CD14-positive monocyte (primary cell): ENCODE measurements at regions not wholly inside any gene's neighbourhood (a gene's known extent, or its start where the extent isn't known, plus 50 kb on each side); places are given as distances from the start of the nearest gene placed in this dataset.

Source experiments
- DNase-seq, 3 donors: peaks; one replicate each; pipeline ENCODE4 v3.0.0-alpha.2; 2011 to 2022
- H2AFZ ChIP-seq: 2 replicates; pipeline ENCODE4 v1.6.0; 2012; ENCODE audit warnings: mild to moderate bottlenecking, low read depth, low read length, inconsistent platforms; ENCODE audit not compliant: insufficient read depth, poor library complexity, severe bottlenecking
- H3K27ac ChIP-seq, 2 donors: 1 replicate in 1 of 2; 2 replicates in 1 of 2; pipeline ENCODE4 v1.5.1; 2012 to 2013; ENCODE audit warnings: low read length in 2 of 2, control low read depth in 1 of 2, inconsistent platforms in 1 of 2, low read depth in 1 of 2, mild to moderate bottlenecking in 1 of 2
- H3K27me3 ChIP-seq, 2 donors: one replicate each; pipeline versions ENCODE4 v1.6.0 to v1.6.1; 2011 to 2013; ENCODE audit warnings: low read length in 2 of 2; ENCODE audit not compliant: control insufficient read depth in 2 of 2, insufficient read depth in 2 of 2
- H3K36me3 ChIP-seq, 2 donors: replicated peaks in 1 of 2; 1 replicate in 1 of 2; 2 replicates in 1 of 2; pipeline versions ENCODE4 v1.5.1 to v1.6.1; 2012 to 2013; ENCODE audit warnings: low read length in 2 of 2, control low read depth in 1 of 2, inconsistent platforms in 1 of 2, mild to moderate bottlenecking in 1 of 2; ENCODE audit not compliant: insufficient read depth in 2 of 2, control insufficient read depth in 1 of 2
- H3K4me1 ChIP-seq, 2 donors: 1 replicate in 1 of 2; 2 replicates in 1 of 2; pipeline versions ENCODE4 v1.5.1 to v1.6.1; 2012 to 2013; ENCODE audit warnings: low read length in 2 of 2, control low read depth in 1 of 2, inconsistent platforms in 1 of 2, mild to moderate bottlenecking in 1 of 2, moderate library complexity in 1 of 2; ENCODE audit not compliant: insufficient read depth in 2 of 2, control insufficient read depth in 1 of 2
- H3K4me2 ChIP-seq: replicated peaks from 2 replicates; pipeline ENCODE3; 2012; ENCODE audit warnings: low read length, moderate library complexity, mild to moderate bottlenecking; ENCODE audit not compliant: poor library complexity, severe bottlenecking; ENCODE audit errors: extremely low read depth
- H3K4me3 ChIP-seq, 3 experiments: fragments of 200-600 bp in 1 of 3; sonication (generic) in 1 of 3; replicated peaks in 1 of 3; 1 replicate in 2 of 3; 2 replicates in 1 of 3; pipeline ENCODE4 v1.5.1; 2011 to 2013; ENCODE audit warnings: low read length in 3 of 3, mild to moderate bottlenecking in 3 of 3, control low read depth in 2 of 3, low read depth in 2 of 3, inconsistent platforms in 1 of 3, moderate library complexity in 1 of 3
- H3K79me2 ChIP-seq: 2 replicates; pipeline ENCODE4 v1.6.0; 2012; ENCODE audit warnings: mild to moderate bottlenecking, control low read depth, inconsistent platforms, low read length, moderate library complexity; ENCODE audit not compliant: insufficient read depth
- H3K9ac ChIP-seq: 2 replicates; pipeline ENCODE4 v1.6.0; 2017; ENCODE audit warnings: low read length, mild to moderate bottlenecking; ENCODE audit not compliant: insufficient read depth, poor library complexity, severe bottlenecking
- H3K9me3 ChIP-seq, 2 donors: replicated peaks in 1 of 2; 1 replicate in 1 of 2; 2 replicates in 1 of 2; pipeline versions ENCODE4 v1.5.1 to v1.6.1; 2012 to 2013; ENCODE audit warnings: low read length in 2 of 2, control low read depth in 1 of 2; ENCODE audit not compliant: control insufficient read depth in 1 of 2, insufficient read depth in 1 of 2
- H4K20me1 ChIP-seq: 2 replicates; pipeline ENCODE4 v1.6.0; 2012; ENCODE audit warnings: mild to moderate bottlenecking, low read length, control low read depth, moderate library complexity; ENCODE audit not compliant: insufficient read depth
- H3K27ac Mint-ChIP-seq, 7 donors: one replicate each; pipeline ENCODE4 v1.8.0; 2020; ENCODE audit warnings: mild to moderate bottlenecking in 7 of 7, mixed read lengths in 7 of 7, moderate library complexity in 6 of 7, inconsistent platforms in 2 of 7
- H3K27me3 Mint-ChIP-seq, 3 donors: one replicate each; pipeline ENCODE4 v1.8.0; 2021 to 2022; ENCODE audit warnings: low read depth in 3 of 3, mild to moderate bottlenecking in 3 of 3, mixed read lengths in 3 of 3, moderate library complexity in 3 of 3, inconsistent platforms in 1 of 3
- H3K36me3 Mint-ChIP-seq, 2 donors: one replicate each; pipeline ENCODE4 v1.8.0; 2020; ENCODE audit warnings: mixed read lengths in 2 of 2, inconsistent platforms in 1 of 2, mild to moderate bottlenecking in 1 of 2
- H3K4me1 Mint-ChIP-seq: one replicate; pipeline ENCODE4 v1.8.0; 2020; ENCODE audit warnings: mild to moderate bottlenecking, mixed read lengths
- H3K4me3 Mint-ChIP-seq, 2 donors: one replicate each; pipeline ENCODE4 v1.8.0; 2020; ENCODE audit warnings: mild to moderate bottlenecking in 2 of 2, mixed read lengths in 2 of 2, moderate library complexity in 1 of 2
- H3K9me3 Mint-ChIP-seq, 7 donors: one replicate each; pipeline ENCODE4 v1.8.0; 2020 to 2022; ENCODE audit warnings: mixed read lengths in 7 of 7, mild to moderate bottlenecking in 6 of 7, moderate library complexity in 6 of 7, inconsistent platforms in 2 of 7
- CTCF ChIP-seq: fragments of 200-600 bp; IDR thresholded peaks from one replicate; pipeline ENCODE4 v1.8.0; 2022; ENCODE audit warnings: antibody characterized with exemption, mild to moderate bottlenecking
- WGBS: methylation state at CpG from one replicate; pipeline ENCODE4 v1.1.5; 2013; ENCODE audit warnings: missing lambda C conversion rate; ENCODE audit not compliant: insufficient coverage; 5-methylcytosine and 5-hydroxymethylcytosine counted together
- intact Hi-C, 2 donors: fragments of 100-400 bp; cut with micrococcal nuclease; formaldehyde crosslinking; loops; one replicate each; pipeline versions ENCODE4 v1.15.0 to v1.15.1; 2023

GRCh38 chr22:27260087-27260698 lies 541.4 kb downstream of the MN1 start:
- TF ChIP-seq CTCF, result no peak
- Mint-ChIP-seq H3K27me3 (peaks cover 2 to 13% (median 9%) of the 10 kb centered on the region in 3 donors), H3K4me1 (no peaks in the 10 kb centered on the region), H3K4me3 (no peak overlapping the region), H3K27ac (no peak overlapping the region), H3K9me3 (peaks cover 6 to 11% (median 11%) of the 10 kb centered on the region in 7 donors), H3K36me3 (no peaks in the 10 kb centered on the region)
- no peaks in the 10 kb centered on the region for H3K4me1 ChIP-seq
- DNase-seq, result no peak
- intact Hi-C loops, result no loop called here
- no peak overlapping the region for H3K27ac ChIP-seq
- no peak overlapping the region for H3K4me3 ChIP-seq
- no peaks in the 10 kb centered on the region for H3K27me3 ChIP-seq
- H3K79me2 ChIP-seq, result no peaks in the 10 kb centered on the region
- peaks cover 8 to 10% of the 10 kb centered on the region in 2 donors for H3K9me3 ChIP-seq
- H3K4me2 ChIP-seq, result no peak overlapping the region
- H3K36me3 ChIP-seq, result no peaks in the 10 kb centered on the region
- no CpG with 5 or more reads among the region's 6 CpGs for WGBS
- H2AFZ ChIP-seq, result no peak overlapping the region
- H3K9ac ChIP-seq, result no peak overlapping the region
- H4K20me1 ChIP-seq, result no peaks in the 10 kb centered on the region

GRCh38 chr22:27262361-27262760 lies 539.2 kb downstream of the MN1 start:
- H3K4me1 ChIP-seq, result no peaks in the 10 kb centered on the region
- no peaks in the 10 kb centered on the region for H3K36me3 ChIP-seq
- no peaks in the 10 kb centered on the region for H3K27me3 ChIP-seq
- Mint-ChIP-seq H3K4me1 (no peaks in the 10 kb centered on the region), H3K9me3 (peaks cover 0 to 4% (median 0%) of the 10 kb centered on the region in 7 donors), H3K4me3 (no peak overlapping the region), H3K36me3 (no peaks in the 10 kb centered on the region), H3K27ac (peak overlapping the region in 1 of 7 donors; percentile 13), H3K27me3 (peaks cover 2 to 13% (median 9%) of the 10 kb centered on the region in 3 donors)
- H3K9ac ChIP-seq, result no peak overlapping the region
- 81% methylated on average over 6 of the region's 10 CpGs for WGBS
- H3K4me3 ChIP-seq, result no peak overlapping the region
- no peak overlapping the region for H3K27ac ChIP-seq
- H3K79me2 ChIP-seq, result no peaks in the 10 kb centered on the region
- no peak for TF ChIP-seq CTCF
- DNase-seq, result no peak
- no peaks in the 10 kb centered on the region for H4K20me1 ChIP-seq
- no peaks in the 10 kb centered on the region for H3K9me3 ChIP-seq
- intact Hi-C loops, result no loop called here
- H3K4me2 ChIP-seq, result no peak overlapping the region
- H2AFZ ChIP-seq, result no peak overlapping the region
